Esophagus squamous epithelium (tissue), 5 donors: ENCODE measurements at regions not wholly inside any gene's neighbourhood (a gene's known extent, or its start where the extent isn't known, plus 50 kb on each side); places are given as distances from the start of the nearest gene placed in this dataset.

Experiments
- DNase-seq: peaks from one replicate; lab custom pipeline; 2025; lab: John Stamatoyannopoulos, UW
- H3K27ac ChIP-seq, 4 donors: fragments of 200-600 bp; sonication (generic); one replicate each; pipeline ENCODE4 v1.5.1; 2016 to 2019; ENCODE audit warnings: mild to moderate bottlenecking in 1 of 4
- H3K27me3 ChIP-seq, 4 donors: fragments of 200-600 bp; sonication (generic); 1 replicate in 3 of 4; 2 replicates in 1 of 4; pipeline versions ENCODE4 v1.5.1 to v1.6.0; 2017 to 2021; ENCODE audit warnings: antibody characterized with exemption in 1 of 4
- H3K36me3 ChIP-seq, 3 donors: fragments of 200-600 bp; sonication (generic); one replicate each; pipeline ENCODE4 v1.5.1; 2016 to 2019
- H3K4me1 ChIP-seq, 3 donors: fragments of 200-600 bp; sonication (generic); one replicate each; pipeline ENCODE4 v1.5.1; 2017 to 2019
- H3K4me3 ChIP-seq, 4 donors: fragments of 200-600 bp; sonication (generic); 1 replicate in 3 of 4; 2 replicates in 1 of 4; pipeline ENCODE4 v1.5.1; 2016 to 2019; ENCODE audit warnings: mild to moderate bottlenecking in 2 of 4, moderate library complexity in 1 of 4
- H3K9me3 ChIP-seq, 3 donors: fragments of 200-600 bp; sonication (generic); one replicate each; pipeline ENCODE4 v1.5.1; 2016 to 2019
- POLR2A ChIP-seq, 4 donors: fragments of 450-650 bp; IDR thresholded peaks; one replicate each; pipeline ENCODE4 v1.6.1; 2017; ENCODE audit warnings: antibody characterized with exemption in 4 of 4, mild to moderate bottlenecking in 4 of 4, moderate library complexity in 3 of 4
- WGBS, 2 donors: methylation state at CpG; one replicate each; pipeline ENCODE4 v1.1.5; 2018; 5-methylcytosine and 5-hydroxymethylcytosine counted together
- intact Hi-C: fragments of 100-400 bp; cut with DNase I; formaldehyde crosslinking; loops from one replicate; pipeline ENCODE4 v1.15.0; 2022
- TF ChIP-seq, protein P1 (sequence below), 6 experiments: fragments of 450-650 bp in 4 of 6; fragments of 200-600 bp in 2 of 6; sonication (generic) in 2 of 6; IDR thresholded peaks; one replicate each; pipeline ENCODE4 v1.5.1; 2016 to 2019; ENCODE audit warnings: antibody characterized with exemption in 6 of 6, mild to moderate bottlenecking in 4 of 6, moderate library complexity in 4 of 6
- donor health status: DM: yes; HTN: yes; CAD: no.

DNA sequence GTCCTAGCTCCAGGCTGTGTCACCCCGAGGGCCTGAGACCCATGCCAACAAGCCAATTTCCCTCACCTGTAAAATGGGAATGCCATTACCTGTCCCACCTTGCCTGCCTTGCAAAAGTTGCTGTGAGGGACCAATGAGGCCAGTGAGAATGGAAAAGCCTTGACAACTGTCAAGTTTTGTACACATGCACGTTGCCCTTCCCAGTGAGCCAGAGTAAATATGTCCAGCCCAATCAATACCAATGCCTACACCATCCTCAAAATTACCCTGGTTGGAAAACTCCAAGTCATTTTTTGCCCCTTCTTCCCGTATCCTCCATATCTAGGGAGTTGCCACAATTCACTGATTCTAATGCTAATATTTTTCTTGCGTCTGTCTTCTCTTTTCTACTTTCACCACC is 73.5 kb upstream of the RASGRF1 start:
- H3K36me3 ChIP-seq = no peaks in the 10 kb centered on the region
- DNase-seq = no peak
- H3K27ac ChIP-seq = no peak overlapping the region
- no peak overlapping the region for H3K4me3 ChIP-seq
- peaks cover 0 to 17% (median 2%) of the 10 kb centered on the region in 4 donors for H3K27me3 ChIP-seq
- WGBS, 2 donors = 70 to 86% methylated on average over 4 of the region's 4 CpGs
- no peaks in the 10 kb centered on the region for H3K9me3 ChIP-seq
- H3K4me1 ChIP-seq = no peaks in the 10 kb centered on the region
- TF ChIP-seq, protein P1, sequence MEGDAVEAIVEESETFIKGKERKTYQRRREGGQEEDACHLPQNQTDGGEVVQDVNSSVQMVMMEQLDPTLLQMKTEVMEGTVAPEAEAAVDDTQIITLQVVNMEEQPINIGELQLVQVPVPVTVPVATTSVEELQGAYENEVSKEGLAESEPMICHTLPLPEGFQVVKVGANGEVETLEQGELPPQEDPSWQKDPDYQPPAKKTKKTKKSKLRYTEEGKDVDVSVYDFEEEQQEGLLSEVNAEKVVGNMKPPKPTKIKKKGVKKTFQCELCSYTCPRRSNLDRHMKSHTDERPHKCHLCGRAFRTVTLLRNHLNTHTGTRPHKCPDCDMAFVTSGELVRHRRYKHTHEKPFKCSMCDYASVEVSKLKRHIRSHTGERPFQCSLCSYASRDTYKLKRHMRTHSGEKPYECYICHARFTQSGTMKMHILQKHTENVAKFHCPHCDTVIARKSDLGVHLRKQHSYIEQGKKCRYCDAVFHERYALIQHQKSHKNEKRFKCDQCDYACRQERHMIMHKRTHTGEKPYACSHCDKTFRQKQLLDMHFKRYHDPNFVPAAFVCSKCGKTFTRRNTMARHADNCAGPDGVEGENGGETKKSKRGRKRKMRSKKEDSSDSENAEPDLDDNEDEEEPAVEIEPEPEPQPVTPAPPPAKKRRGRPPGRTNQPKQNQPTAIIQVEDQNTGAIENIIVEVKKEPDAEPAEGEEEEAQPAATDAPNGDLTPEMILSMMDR (IDR thresholded peaks at IDR 0.05) = no peak
- TF ChIP-seq POLR2A (IDR thresholded peaks at IDR 0.05) = no peak
- intact Hi-C loops = no loop called here

DNA sequence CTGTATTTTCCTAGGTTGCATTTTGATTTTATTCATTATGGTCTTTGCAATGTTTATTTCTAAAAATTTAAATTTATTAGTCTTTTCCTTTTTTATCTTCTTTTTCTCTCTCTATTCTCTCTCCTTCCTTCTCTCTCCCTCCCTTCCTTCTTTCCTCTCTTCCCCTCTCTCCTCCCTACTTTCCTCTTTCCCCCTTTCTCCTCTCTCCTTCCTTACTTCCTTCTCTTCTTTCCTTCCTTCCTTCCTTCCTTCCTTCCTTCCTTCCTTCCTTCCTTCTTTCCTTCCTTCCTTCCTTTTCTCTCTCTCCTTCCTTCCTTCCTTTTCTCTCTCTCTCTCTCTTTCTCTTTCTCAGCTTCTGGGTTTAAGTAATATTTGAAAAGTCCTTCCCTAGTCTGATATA is 72.8 kb upstream of the RASGRF1 start:
- no peak for DNase-seq
- intact Hi-C loops = no loop called here

DNA sequence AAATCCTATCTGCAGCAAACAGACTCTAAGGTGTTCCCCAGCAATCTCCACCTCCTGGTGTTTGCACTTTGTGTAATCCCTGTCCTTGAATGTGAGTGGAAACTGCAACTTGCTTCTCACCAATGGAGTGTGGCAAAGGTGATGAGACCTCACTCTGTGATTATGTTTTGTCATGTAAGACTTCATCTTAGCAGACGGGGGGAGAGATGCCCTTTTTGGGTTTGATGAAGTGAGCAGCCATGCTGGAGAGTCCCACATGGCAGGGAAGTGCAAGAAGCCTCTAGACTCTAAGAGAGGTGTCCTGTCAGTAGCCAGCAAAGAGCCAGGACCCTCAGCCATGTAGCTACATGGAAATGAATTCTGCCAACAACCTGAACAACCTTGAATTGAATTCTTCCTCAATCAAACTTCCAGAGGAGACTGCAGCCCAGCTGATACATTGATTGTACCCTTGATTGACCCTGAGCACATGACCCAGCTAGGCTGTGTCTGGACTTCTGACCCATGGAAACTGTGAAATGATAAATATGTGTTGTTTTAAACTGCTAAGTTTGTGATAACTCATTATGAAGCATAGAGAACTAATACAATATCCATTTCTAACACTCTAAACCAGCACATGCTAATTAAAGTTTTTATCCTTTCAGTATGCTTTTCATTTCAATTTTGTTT is 71.4 kb upstream of the RASGRF1 start:
- TF ChIP-seq, protein P1 (IDR thresholded peaks at IDR 0.05) = no peak
- no peak for TF ChIP-seq POLR2A (IDR thresholded peaks at IDR 0.05)
- DNase-seq = no peak
- Histone ChIP-seq H3K4me1 (no peaks in the 10 kb centered on the region), H3K27ac (no peak overlapping the region), H3K4me3 (no peak overlapping the region), H3K9me3 (no peaks in the 10 kb centered on the region), H3K27me3 (peaks cover 0 to 15% (median 2%) of the 10 kb centered on the region in 4 donors), H3K36me3 (no peaks in the 10 kb centered on the region)
- intact Hi-C loops = no loop called here
- WGBS, 2 donors = 11 to 25% methylated on average over 1 of the region's 1 CpG

More for the DNA sequence above, 72.8 kb upstream of the RASGRF1 start:
- H3K9me3 ChIP-seq = no peaks in the 10 kb centered on the region
- no peaks in the 10 kb centered on the region for H3K36me3 ChIP-seq
- TF ChIP-seq, protein P1 (IDR thresholded peaks at IDR 0.05) = no peak
- no peak overlapping the region for H3K4me3 ChIP-seq
- H3K27me3 ChIP-seq = peaks cover 0 to 19% (median 2%) of the 10 kb centered on the region in 4 donors
- no peak overlapping the region for H3K27ac ChIP-seq
- H3K4me1 ChIP-seq = no peaks in the 10 kb centered on the region

DNA sequence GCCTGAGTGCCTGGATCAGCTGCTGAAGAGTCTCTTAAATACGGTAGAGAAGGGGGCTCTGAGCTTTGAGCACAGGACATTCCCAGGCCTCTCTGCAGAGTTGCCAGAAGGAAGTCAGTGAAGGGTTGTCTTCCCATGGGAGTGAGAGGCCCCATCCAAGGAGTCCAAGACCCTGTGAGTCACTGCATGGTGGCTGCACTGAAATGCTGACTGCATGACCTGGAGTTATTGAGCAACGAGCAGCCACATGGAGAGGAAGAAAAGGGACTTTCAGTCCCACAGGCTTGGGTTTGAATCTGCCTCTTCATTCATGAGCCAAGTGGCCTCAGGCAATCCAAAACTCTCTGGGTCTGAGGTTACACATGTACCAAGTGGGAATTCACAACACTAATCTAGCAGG is 69.6 kb upstream of the RASGRF1 start:
- H3K36me3 ChIP-seq = no peaks in the 10 kb centered on the region
- H3K9me3 ChIP-seq = no peaks in the 10 kb centered on the region
- H3K27ac ChIP-seq = no peak overlapping the region
- H3K27me3 ChIP-seq = peaks cover 0 to 4% (median 0%) of the 10 kb centered on the region in 4 donors
- H3K4me1 ChIP-seq = no peaks in the 10 kb centered on the region
- 57 to 67% methylated on average over 1 to 2 of the region's 2 CpGs for WGBS, 2 donors
- no peak for TF ChIP-seq POLR2A (IDR thresholded peaks at IDR 0.05)
- TF ChIP-seq, protein P1 (IDR thresholded peaks at IDR 0.05) = no peak
- intact Hi-C loops = no loop called here
- H3K4me3 ChIP-seq = no peak overlapping the region
- DNase-seq = no peak

DNA sequence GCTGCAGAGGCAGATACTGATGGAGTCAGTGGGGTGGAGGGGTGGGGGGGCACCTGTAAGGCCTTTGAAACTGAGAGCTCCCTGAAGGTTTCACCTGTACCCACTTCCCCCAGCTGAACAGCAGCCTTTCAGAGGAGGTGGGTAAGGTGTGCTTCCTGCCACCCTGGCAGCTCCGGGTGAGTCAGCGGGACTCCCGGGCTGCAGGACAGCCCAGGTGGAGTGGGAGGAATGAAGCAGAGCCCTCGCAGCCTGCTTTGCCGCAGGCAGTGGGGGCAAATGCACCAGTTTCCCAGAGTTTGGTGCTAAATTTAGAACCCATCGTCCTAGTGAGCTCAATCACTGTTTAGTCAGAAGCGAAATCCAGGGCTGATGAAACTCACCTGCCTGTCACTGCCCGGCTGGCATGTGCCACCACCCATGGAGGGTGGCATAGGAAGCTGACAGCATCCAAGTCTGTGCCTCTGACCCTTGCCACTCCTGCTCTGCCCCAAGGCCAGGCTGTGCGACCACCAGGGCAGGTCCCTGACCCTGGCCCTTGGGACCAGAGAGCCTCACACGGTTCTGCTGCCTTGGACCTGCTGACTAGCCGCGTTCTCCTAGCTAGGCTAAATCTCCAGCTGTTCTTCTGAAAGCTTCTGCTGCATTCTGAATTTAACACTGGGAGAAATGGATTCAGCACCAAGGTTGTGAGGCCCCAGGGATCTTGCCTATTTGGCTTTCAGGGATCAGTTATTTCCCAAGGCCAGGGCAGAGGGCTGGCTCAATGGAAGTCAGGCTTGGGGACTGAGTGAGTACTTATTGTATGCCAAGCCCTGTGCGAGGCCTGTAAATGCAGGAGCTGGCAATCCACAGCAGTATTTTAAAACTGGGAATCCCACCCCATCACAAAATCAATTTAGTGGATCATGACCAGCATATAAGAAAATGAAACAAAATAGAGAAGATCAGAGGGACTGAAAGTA is 67.3 kb upstream of the RASGRF1 start:
- Histone ChIP-seq H3K36me3 (no peaks in the 10 kb centered on the region), H3K4me1 (no peaks in the 10 kb centered on the region), H3K27me3 (peaks cover 0 to 5% (median 0%) of the 10 kb centered on the region in 4 donors), H3K9me3 (no peaks in the 10 kb centered on the region), H3K4me3 (no peak overlapping the region), H3K27ac (no peak overlapping the region)
- no peak for DNase-seq
- WGBS, 2 donors = 63 to 75% methylated on average over 7 of the region's 13 CpGs
- TF ChIP-seq, protein P1 (IDR thresholded peaks at IDR 0.05) = no peak
- TF ChIP-seq POLR2A (IDR thresholded peaks at IDR 0.05) = no peak
- intact Hi-C loops = no loop called here
